GM18861 (cell line): ENCODE measurements at regions not wholly inside any gene's neighbourhood (a gene's known extent, or its start where the extent isn't known, plus 50 kb on each side); places are given as distances from the start of the nearest gene placed in this dataset.
"Not testable (repeated sequence)": the region's sequence is repeated elsewhere in the genome, so short reads cannot be mapped to it uniquely, and the experiment has no call there.

Experiments used
- ATAC-seq: cut with Tn5 transposase; IDR thresholded peaks from one replicate; pipeline ENCODE4 v1.9.1; 2021; ENCODE audit not compliant: unreplicated experiment

DNA sequence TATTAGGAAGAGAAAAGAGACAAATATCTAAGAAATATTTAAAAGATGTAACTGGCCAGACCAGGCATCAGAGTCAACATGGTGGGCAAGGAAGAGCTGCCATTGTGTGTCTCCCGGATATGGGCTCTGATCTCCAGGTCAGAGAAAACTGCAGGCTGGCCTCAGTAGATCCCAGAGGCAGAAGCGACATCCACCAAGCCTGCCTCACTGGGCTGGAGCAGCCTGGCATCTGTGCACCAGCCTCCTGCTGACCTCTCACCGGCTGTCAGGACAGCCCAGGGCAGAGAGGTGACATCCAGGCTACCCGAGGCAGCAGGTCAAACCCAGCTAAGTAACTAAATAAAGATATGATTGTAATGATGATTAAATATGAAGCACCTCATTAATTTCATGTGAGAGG, 162.8 kb upstream of the TNRC6C start:
- ATAC-seq, result no peak

- no peak for ATAC-seq
Measured at GRCh38 chr17:77796176-77796860, 162.2 kb upstream of the TNRC6C start.

GRCh38 chr17:77798031-77798430, 160.5 kb upstream of the TNRC6C start:
- ATAC-seq, result no peak

GRCh38 chr17:77798481-77798880, 160.0 kb upstream of the TNRC6C start:
- ATAC-seq, result no peak

DNA sequence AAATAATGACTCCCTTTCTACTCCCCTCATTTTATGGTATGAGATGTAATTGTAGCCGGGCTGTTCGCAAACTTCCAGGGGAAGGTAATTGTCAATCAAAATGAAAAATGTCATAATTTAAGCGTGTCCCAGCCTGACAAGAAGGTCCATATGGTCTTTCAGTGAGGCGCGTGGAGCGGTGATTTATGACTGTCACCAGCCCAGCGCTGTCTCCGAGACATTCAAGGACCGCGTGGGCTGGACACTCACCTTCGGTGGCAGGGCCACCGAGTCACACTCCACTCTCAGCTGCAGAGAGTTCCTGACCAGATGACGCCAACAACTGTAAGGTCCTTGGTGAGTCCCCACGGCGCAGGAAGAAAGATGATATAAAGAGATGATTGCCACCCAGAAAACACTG, 157.7 kb upstream of the TNRC6C start:
- no peak for ATAC-seq

DNA sequence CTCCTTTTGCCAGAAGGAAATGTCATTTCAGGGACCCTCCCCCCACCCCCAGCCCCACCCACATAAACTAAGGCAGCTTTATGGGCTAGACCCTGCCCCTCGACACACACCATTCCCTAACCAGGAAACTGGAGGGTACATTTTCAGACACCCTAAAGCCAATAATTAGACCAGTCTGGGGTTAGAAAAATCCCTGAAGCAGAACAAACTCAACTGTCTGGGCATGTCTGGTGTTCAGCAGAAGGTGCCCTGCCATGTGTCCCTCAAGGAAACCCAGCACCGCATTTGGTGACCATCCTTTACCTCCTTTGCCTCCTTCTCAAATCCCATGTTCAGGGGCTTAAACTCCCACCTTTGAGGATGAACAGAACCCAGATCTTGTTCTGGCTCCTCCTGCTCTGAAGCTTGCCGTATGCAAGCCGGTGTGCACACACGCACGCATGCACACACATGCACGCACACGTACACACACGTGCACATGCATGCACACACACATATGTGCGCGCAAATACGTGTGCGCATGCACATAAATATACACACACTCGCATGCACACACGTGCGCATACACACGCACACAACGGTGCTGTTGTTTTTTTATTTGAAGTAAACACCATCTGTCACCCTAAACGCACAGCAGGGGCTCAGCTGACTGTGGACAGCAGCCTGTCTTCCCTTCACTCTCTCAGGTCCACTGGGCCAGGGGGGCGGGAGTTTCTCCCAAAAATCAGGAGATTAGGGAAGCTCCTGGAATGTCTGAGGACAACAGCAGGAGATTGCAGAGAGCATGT, 156.8 kb upstream of the TNRC6C start:
- ATAC-seq, result no peak

DNA sequence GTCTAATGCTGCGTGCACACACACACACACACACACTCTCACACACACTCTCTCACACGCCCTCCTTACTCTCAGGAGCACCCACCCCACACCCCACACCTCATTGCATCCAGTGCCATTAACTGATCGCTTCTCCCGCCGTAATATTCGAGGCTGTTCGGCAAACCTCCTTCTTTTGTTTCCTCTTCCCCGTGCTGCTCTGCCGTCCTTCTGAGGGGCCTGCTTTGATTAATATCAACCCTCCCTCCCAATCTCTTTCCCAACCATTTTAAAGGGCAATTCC, 156.2 kb upstream of the TNRC6C start:
- ATAC-seq, result no peak

- no peak for ATAC-seq
Measured at GRCh38 chr17:77802811-77803220, 155.7 kb upstream of the TNRC6C start.

DNA sequence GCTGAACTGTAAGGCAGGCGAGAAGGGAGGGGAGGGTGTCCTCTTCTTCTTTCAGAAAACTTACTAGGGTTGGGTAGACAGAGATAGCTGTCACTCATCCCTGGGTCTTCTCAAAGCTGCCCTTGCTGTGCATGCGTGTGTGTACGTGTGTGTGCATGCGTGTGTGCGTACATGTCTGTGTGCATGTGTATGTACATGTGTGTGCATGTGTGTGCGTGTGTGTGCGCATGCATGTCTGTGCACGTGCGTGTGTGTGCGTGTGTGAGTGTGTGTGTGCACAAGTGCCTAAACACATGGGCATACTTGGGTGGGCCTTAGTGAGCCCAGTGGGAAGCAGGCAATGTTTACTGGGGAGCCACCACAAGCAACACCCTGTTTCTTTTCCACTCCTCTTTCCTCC, 154.8 kb upstream of the TNRC6C start:
- ATAC-seq, result no peak

DNA sequence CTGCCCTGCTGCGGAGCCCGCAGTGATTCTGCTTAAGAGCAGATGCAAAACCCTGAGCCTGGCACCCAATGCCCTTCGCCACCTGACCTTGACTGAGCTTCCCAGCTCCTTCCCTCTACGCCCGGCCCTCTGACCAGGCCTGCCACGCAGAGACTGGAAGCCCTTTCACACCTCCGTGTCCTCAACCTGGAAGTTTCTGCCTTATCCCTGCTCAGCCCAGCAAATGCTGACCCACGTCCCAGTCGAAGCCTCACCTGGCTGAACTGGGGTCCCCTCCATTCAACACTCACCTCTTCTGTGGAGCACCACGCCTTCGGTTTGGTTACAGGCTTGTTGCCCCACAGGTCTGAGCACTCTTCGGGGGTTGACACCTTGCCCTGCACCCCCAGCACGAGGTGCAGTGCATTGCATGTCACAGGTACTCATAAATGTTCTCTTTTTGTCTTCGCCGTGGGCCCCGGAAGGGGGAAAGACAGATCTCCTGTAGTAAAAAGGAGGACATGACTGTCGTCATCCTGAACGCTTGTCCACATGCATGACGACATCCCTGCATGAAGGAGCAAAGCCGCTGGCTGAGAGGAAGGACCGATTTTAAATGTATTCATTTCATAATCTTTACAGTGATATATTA, 153.6 kb upstream of the TNRC6C start:
- ATAC-seq, result no peak

- ATAC-seq, result not testable (repeated sequence)
Measured at GRCh38 chr17:77805970-77806369, 152.5 kb upstream of the TNRC6C start.

DNA sequence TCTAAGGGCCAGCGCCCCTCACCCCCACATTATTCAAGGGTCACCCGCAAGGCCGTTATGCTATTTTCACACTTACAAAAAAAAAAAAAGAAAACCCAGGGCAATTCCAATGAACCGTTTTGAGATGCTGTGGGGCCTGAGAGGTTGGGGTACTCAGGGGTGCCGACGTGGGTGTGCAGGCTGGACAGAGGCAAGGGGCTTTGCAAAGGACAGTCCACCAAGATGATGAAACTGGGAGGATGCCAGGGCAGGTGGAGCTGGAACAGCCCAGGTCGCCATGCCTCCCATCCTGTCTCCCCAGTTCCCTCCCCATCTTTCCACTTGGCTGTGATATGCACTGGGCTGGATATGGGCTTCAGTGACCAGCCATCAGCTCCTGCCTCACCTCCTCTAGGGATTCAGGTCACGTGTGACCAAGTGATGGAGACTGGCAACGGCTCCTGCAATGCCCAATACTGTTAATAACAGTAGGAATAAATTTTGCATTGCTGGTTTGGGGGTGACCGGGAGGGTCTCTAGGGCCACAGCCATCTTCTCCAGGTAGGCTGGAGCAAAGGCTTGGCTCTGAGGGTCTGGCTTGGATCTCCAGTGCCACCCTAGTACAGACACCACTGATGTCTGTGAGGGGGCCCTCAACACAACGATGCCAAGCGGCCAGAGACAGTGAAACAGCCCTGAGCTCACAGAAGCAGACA, 151.3 kb upstream of the TNRC6C start:
- ATAC-seq, result no peak

GRCh38 chr17:77807746-77808441, 150.6 kb upstream of the TNRC6C start:
- ATAC-seq, result no peak

GRCh38 chr17:77808686-77809425, 149.6 kb upstream of the TNRC6C start:
- no peak for ATAC-seq

- ATAC-seq, result no peak
Measured at GRCh38 chr17:77809814-77810213, 148.7 kb upstream of the TNRC6C start.

DNA sequence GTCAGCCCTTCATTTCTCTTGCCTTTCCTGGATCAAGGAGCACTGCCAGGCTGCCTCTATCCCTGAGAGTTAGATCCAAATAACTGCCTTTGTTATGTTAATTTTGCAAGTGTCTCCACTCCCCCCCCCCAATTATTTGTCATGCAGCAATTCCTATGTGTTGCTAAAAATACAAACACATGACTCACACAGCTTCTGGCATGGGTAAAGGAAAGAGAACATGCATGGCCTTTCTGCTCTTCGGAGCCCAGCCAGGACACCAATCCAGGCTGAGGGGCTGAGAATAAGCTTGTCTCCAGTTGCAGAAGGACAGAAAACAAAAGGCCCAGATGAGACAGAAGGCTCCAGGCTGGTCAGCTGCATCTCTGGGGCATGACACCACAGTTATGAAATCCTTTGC, 148.0 kb upstream of the TNRC6C start:
- no peak for ATAC-seq

- ATAC-seq, result no peak
Measured at GRCh38 chr17:77811521-77811920, 147.0 kb upstream of the TNRC6C start.

DNA sequence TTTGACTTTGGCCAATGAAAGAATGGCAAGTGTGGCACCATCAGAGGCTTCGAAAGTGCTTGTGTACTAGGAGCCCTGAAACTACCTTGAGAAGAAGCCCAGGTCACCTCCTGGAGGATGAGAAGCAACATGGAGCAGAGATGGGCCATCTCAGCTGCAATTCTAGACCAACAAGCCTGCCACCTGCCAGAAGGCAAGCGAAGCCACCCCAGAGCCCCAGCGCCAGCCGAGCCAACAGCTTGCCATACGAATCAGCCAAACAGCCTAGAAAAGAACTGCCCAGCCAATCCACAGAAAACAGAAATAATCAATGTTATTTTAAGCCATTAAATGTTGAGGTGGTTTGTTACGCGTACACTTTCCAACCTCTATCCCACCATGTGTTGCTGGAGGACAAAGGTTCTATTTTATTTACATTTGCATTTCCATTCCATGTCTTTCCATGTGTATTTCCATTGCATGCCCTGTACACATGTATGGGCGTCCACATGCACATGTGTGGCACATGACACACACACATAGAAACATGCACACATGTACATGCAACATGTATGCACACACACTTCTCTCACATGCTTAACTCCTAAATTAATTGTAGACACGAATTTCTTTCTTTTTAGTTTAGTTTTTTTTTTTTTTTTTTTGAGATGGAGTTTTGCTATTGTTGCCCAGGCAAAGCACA, 144.3 kb upstream of the TNRC6C start:
- ATAC-seq, result no peak

GRCh38 chr17:77815127-77815905, 143.2 kb upstream of the TNRC6C start:
- ATAC-seq, result no peak
